GM06990 (cell line): ENCODE measurements at regions not wholly inside any gene's neighbourhood (a gene's known extent, or its start where the extent isn't known, plus 50 kb on each side); places are given as distances from the start of the nearest gene placed in this dataset.
"Not testable (repeated sequence)": the region's sequence is repeated elsewhere in the genome, so short reads cannot be mapped to it uniquely, and the experiment has no call there.

Experiments
- DNase-seq: peaks from one replicate; pipeline ENCODE4 v3.0.0-alpha.2; 2011; ENCODE audit not compliant: insufficient read length; ENCODE audit errors: extremely low read depth
- H3K27me3 ChIP-seq: replicated peaks from 2 replicates; pipeline ENCODE4 v1.6.0; 2011; ENCODE audit warnings: low read length; ENCODE audit not compliant: control insufficient read depth, insufficient read depth
- H3K36me3 ChIP-seq: 2 replicates; pipeline ENCODE4 v1.5.1; 2011; ENCODE audit warnings: low read length; ENCODE audit not compliant: control insufficient read depth, insufficient read depth
- H3K4me3 ChIP-seq: replicated peaks from 2 replicates; pipeline ENCODE4 v1.5.1; 2011; ENCODE audit warnings: low read depth, mild to moderate bottlenecking, control low read depth, low read length
- TF ChIP-seq, protein P1 (sequence below): IDR thresholded peaks from 2 replicates; pipeline ENCODE4 v1.5.1; 2011; ENCODE audit warnings: low read length, control low read depth, mild to moderate bottlenecking, inconsistent platforms; ENCODE audit not compliant: insufficient read depth, poor library complexity, severe bottlenecking

DNA sequence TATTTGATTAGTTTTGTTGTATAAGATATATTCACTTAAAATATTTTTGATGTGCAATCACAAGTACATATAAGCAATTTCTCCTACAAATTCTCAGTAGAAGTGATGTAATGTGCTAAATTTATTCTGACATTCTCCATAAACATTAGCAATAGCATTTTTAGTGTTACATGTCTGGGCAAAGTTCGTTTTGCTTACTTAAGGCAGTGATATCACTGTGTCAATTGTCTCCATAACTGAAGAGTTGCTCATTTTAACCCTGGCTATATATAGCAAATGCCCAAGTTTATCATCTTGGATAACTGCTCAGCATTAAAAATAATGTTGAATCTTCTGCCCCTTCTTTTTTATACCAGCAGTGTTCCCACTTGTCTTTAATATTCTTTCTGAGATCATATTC lies 340.0 kb upstream of the NDST4 start:
- DNase-seq: no peak
- TF ChIP-seq, protein P1, sequence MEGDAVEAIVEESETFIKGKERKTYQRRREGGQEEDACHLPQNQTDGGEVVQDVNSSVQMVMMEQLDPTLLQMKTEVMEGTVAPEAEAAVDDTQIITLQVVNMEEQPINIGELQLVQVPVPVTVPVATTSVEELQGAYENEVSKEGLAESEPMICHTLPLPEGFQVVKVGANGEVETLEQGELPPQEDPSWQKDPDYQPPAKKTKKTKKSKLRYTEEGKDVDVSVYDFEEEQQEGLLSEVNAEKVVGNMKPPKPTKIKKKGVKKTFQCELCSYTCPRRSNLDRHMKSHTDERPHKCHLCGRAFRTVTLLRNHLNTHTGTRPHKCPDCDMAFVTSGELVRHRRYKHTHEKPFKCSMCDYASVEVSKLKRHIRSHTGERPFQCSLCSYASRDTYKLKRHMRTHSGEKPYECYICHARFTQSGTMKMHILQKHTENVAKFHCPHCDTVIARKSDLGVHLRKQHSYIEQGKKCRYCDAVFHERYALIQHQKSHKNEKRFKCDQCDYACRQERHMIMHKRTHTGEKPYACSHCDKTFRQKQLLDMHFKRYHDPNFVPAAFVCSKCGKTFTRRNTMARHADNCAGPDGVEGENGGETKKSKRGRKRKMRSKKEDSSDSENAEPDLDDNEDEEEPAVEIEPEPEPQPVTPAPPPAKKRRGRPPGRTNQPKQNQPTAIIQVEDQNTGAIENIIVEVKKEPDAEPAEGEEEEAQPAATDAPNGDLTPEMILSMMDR: no peak
- no peaks in the 10 kb centered on the region for H3K36me3 ChIP-seq
- no peaks in the 10 kb centered on the region for H3K27me3 ChIP-seq
- H3K4me3 ChIP-seq: no peak overlapping the region

DNA sequence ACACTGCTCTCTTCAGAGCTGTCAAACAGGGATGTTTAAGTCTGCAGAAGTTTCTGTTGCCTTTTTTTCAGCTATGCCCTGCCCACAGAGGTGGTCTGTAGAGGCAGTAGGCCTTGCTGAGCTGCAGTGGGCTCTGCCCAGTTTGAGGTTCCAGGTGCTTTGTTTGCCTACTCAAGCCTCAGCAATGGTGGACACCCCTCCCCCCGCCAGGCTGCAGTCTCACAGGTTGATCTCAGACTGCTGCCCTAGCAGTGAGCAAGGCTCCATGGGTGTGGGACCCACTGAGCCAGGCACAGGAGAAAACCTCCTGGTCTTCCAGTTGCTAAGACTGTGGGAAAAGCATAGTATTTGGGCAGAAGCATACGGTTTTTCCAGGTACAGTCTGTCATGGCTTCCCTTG lies 338.8 kb upstream of the NDST4 start:
- not testable (repeated sequence) for H3K4me3 ChIP-seq, DNase-seq, H3K27me3 ChIP-seq, H3K36me3 ChIP-seq

DNA sequence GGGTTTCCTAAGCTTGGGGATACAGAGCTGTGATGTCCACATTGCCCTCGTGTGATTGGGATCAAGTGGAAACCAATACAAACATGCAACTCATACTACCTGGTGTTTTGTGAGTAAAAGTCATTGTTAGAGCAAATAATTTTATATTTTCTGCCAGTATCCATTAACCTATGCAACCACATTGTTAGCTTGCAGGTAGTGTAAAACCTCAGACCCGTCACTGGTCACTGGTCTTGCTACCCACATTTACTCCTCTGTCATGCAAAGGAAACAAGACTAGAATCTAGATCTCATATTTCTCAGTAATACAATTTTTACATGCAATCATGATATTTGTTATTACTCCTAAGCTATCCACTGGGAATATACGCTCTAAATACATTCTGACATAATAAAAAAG lies 324.3 kb upstream of the NDST4 start:
- no peak for DNase-seq
- no peaks in the 10 kb centered on the region for H3K27me3 ChIP-seq

DNA sequence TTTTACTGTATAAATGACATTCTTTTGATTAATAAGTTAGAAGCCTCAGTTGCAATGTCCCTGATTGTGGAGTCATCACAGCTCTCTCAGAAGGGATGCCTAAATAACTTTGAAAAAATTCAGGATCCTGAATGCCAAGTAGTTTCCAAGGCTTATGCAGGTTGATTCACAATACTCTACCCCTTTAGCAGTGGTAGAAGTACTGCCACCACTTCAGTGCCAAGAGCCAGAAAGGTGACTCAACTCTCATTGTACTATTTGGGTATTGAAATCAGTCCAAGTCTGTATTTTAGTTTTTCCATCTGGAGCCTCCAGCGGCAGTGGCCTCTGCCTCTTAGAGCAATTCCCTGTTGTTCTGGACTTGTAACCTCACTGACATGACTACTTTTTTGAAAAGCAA lies 320.1 kb upstream of the NDST4 start:
- TF ChIP-seq, protein P1: no peak
- H3K27me3 ChIP-seq: no peaks in the 10 kb centered on the region
- no peak for DNase-seq
- no peaks in the 10 kb centered on the region for H3K36me3 ChIP-seq
- H3K4me3 ChIP-seq: no peak overlapping the region

More for the DNA sequence above, 324.3 kb upstream of the NDST4 start:
- no peaks in the 10 kb centered on the region for H3K36me3 ChIP-seq
- no peak overlapping the region for H3K4me3 ChIP-seq
- TF ChIP-seq, protein P1: no peak

DNA sequence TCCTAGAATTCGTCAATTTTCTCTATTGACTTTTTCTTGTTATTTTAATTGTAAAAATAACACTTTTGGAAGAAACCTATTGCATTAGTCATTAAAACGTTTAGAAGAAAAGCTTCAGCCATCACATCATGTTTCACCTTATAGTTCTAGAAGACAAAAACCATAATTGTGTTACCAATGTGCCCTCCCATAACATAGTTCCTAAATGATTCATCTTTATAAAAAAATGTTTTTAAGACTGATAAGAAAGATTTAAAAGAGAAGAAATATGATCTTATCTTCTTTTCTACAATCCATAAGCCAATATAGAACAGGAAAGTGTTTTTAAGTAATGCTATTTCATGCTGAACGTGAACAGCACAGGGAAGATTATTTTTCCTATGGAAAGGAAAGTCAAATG lies 316.6 kb upstream of the NDST4 start:
- Histone ChIP-seq H3K4me3 (no peak overlapping the region), H3K36me3 (no peaks in the 10 kb centered on the region), H3K27me3 (no peaks in the 10 kb centered on the region)
- TF ChIP-seq, protein P1: no peak
- DNase-seq: no peak

DNA sequence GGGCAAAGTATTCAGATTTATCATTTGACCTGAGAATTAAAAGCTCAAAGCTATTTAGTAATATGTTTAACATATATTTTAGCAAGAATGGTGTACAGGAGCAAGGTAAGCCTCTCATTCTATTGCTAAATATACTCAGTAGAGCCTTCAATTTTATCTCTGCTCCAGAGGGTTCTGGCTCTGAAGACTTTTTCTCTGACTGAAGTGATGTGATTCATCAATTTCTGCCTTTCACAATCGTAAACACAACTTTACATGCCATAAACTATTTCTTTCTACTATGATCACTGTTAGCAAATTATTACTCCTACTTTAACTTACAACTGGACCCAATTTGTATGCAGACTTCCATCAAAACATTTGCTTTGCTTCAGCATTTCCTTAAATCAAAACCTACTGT lies 315.0 kb upstream of the NDST4 start:
- Histone ChIP-seq H3K4me3 (no peak overlapping the region), H3K27me3 (no peaks in the 10 kb centered on the region), H3K36me3 (no peaks in the 10 kb centered on the region)
- TF ChIP-seq, protein P1: no peak
- no peak for DNase-seq
